Astrocyte (in vitro differentiated cells and primary cell): ENCODE measurements at regions not wholly inside any gene's neighbourhood (a gene's known extent, or its start where the extent isn't known, plus 50 kb on each side); places are given as distances from the start of the nearest gene placed in this dataset.

Experiments used
- CTCF ChIP-seq: IDR thresholded peaks from 2 replicates; pipeline ENCODE4 v1.5.1; 2011; ENCODE audit warnings: low read depth, mild to moderate bottlenecking, inconsistent platforms, low read length, moderate library complexity; ENCODE audit not compliant: insufficient read depth
- EZH2 ChIP-seq: IDR thresholded peaks from 2 replicates; pipeline ENCODE4 v1.6.1; 2012; ENCODE audit warnings: mild to moderate bottlenecking, low read length, inconsistent platforms; ENCODE audit not compliant: insufficient read depth

GRCh38 chr20:7362601-7363000, 577.7 kb downstream of the HAO1 start:
- no peak for TF ChIP-seq CTCF
- TF ChIP-seq EZH2, result no peak
